ENCODE measurements at regions not wholly inside any gene's neighbourhood (a gene's known extent, or its start where the extent isn't known, plus 50 kb on each side); places are given as distances from the start of the nearest gene placed in this dataset.

- TF ChIP-seq EZH2 (IDR thresholded peaks at IDR 0.05; ENCODE audit: low read depth, unreplicated experiment) (no peak), CTCF (conservative IDR thresholded peaks at IDR 0.05; ENCODE audit: low read depth in 2 of 2) (no peak), EZH2phosphoT487 (IDR thresholded peaks at IDR 0.05; ENCODE audit: unreplicated experiment) (no peak), JUNB (IDR thresholded peaks at IDR 0.05; ENCODE audit: unreplicated experiment) (no peak)
Measured at GRCh38 chr13:64061649-64062048, 2646.0 kb upstream of the PCDH20 start.

Measured in GM23338 (cell line).